NCI-H345 treated with DMSO at 0.1 percent for 48 hours (cell line): ENCODE measurements at regions not wholly inside any gene's neighbourhood (a gene's known extent, or its start where the extent isn't known, plus 50 kb on each side); places are given as distances from the start of the nearest gene placed in this dataset.
"Not testable (repeated sequence)": the region's sequence is repeated elsewhere in the genome, so short reads cannot be mapped to it uniquely, and the experiment has no call there.

ENCODE experiments used
- DNase-seq: peaks from one replicate; lab custom pipeline; 2025; ENCODE audit not compliant: unreplicated experiment; lab: John Stamatoyannopoulos, UW

DNA sequence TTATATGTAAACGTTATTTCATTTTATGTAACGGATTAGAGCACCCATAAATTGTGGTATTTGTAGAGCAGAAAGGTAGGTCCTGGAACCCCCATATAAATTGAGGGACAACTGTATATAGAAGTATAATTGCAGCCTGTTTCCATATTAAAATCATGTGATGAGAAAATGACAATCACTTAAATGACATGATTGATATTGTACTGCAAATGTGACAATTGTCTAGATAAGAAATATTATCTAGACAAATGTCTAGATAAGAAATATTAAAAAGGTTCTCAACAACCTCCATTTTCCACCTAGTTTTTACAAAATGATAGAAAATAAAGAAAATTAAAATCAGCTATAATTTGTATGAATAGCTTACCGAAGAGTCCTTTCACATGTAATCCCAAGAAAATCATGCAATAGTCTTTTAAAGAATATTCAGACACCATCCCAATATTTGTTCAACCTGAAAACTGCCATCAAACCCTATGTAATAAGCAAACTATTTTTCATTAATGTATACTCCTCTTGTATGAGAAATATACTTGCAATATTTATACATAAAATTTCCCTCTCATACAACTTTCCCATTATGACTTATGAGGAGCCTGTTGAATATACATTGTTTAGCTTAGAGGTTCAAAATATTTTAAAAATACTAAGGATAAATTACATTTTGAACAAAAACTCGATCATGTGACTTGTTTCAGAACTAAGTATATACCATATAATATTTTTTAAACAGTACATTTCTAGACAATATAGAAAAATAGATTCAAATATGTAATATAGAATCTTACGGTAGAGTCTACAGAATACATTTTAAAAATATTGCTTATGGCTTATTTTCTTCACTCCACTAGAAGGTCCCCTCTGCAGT is 153.2 kb downstream of the CRPPA start:
- DNase-seq = no peak

DNA sequence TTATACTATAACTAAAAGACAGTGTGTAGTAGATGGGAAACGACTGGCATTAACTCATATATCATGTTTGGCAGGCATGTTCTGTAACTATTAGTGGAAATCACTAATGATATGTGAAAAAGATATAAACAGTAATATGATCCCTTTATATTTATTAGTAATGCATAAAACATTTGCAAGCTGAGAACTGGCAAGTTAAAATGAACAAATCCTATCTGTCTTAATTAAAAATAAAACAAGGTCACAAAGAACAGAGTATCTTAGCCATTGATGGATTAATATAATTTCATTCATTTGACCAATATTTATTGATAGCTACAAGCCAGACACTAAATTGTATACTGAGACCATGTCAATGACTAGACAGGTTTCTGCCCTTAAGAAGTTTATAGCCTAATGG is 154.5 kb downstream of the CRPPA start:
- no peak for DNase-seq

DNA sequence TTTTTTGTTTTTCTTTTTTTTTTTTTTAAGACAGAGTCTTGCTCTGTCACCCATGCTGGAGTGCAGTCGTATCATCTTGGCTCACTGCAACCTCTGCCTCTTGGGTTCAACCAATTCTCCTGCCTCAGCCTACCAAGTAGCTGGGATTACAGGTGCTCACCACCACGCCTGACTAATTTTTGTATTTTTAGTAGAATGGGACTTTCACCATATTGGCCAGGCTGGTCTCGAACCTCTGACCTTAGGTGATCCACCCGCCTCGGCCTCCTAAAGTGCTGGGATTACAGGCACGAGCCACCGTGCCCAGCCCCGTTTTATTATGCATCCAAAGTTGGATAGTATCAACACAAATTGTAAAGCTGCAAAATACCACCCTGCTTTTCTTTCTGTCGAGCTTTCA is 154.9 kb downstream of the CRPPA start:
- DNase-seq = not testable (repeated sequence)

DNA sequence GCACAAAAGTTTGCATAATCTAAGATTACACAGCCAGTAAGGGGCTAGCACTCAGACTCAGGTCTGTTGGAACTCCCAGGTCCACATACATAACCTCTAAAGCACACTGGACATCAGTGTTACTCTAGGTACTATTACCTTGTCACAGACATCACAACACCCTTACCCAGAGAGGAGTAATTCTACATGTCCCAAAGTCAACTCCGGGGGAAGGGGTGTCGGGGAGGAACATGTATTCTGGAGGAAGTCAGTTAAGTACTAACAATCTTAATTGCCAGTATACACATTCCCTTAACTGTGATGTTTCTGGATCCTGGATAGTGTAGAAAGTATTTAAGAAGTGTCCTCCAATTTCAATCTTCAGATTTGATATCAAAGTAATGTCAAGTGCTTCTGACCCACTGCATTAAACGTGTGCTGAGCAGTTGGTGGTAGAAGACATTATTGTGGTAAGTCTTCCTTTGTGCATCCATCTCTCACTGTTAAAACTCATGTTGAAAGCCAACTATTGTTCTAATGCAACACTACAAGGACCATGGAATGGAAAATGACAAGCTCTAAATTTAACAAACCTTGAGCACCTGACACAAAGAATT is 155.4 kb downstream of the CRPPA start:
- DNase-seq = no peak

DNA sequence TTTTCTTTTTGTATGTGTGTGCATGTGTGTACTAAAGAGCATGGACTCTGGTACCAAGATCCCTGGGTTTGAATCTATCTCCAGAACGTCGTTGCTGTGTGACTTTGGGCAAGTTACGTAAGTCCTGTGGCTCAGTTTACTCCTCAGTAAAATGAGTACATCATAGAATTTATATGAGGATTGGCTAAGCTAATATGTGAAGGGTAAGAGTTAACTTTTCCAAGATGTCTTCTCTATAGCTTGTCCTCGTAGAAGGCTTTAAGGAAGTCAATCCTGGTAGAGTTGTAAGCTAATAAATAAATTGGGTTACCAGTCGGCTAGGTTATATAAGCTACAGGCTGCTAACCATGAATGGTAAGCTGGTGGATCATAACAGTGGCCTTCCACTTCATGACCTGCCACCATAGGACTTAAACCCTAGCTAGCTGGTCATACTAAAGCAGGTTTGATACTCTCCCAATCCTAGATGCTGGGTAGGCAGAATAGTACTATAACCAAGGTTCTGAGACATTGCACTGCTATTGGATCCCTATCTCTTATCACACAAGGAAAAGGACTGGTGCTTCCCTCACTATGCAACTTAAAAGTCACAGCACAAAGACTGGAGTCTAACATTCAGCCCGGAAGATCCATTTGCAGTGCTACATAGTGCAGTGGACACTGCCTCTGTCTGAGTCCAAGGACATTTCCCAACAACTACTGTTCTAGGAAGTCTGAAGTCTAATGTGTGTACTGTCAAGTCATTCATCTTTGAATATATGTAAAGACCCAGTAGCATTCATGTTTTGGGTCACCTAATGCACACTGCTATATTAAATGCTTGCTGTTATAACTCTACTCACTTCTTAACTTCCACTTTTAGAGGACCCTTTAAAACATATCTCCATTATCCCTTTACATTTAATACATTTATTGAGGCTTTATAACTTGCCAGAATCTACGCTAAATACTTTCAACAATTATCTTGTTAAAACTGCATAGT is 156.2 kb downstream of the CRPPA start:
- no peak for DNase-seq

DNA sequence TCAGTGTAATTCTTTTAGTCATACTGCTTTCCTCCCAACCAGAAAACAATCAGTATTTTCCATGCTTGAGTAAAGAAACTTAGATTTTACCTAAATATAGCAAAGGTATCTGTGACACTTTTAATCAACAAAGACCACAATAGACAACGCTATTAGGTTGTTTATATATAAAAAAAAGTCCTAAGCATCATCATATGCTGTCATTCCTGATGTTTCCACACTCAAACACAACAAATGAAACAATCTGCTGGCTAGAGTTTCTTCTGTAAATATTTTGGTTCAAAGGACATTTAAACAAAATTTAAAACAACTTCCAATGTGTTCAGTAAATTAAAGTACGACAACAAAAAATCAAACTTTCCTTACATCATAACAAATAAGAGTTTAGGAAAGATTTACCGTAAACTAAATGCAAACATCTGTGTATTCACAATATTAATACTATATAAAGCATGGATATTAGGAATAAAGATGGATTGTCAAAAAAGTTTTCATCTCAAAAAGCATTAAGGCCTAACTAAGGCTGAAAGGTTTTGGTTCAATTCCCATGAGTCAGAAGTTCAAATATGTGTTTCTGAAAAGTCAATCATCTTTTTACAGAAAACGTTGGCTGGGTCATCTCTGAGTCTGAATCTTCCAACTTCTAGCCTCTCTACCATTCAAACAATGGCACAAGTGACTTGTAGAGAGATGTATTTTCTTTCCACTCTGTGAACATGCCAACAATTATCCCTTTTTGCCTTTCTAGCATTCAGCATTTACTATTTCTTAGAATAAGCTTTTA is 157.1 kb downstream of the CRPPA start:
- DNase-seq = no peak

DNA sequence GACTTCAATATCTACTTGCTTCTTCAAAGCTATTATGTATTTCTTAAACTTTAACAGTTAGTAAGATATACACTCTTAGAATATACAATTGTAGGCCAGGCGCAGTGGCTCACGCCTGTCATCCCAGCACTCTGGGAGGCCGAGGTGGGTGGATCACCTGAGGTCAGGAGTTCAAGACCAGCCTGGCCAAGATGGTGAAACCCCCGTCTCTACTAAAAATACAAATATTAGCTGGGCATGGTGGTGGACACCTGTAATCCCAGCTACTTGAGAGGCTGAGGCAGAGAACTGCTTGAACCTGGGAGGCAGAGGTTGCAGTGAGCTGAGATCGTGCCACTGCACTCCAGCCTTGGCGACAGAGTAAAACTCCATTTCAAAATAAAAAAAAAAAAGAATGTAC is 158.0 kb downstream of the CRPPA start:
- DNase-seq = not testable (repeated sequence)

DNA sequence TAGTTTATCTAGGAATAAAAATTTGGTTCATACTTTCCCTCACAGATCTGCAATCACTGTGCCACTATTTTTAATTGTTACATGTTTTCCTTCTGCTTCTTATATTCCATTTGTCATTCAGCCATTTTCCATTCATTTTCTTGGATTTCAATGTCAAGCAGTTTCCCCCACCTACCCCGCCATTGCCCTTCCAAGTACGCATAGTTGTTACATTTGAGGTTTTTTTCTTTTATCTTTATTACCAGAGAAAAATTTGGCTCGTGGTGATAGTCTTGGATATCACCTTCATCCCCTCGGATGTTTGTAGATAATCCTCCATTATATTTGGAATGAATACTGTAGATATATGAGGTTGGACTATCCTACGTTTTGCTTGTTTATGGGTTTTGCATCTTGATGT is 159.7 kb downstream of the CRPPA start:
- DNase-seq = no peak

DNA sequence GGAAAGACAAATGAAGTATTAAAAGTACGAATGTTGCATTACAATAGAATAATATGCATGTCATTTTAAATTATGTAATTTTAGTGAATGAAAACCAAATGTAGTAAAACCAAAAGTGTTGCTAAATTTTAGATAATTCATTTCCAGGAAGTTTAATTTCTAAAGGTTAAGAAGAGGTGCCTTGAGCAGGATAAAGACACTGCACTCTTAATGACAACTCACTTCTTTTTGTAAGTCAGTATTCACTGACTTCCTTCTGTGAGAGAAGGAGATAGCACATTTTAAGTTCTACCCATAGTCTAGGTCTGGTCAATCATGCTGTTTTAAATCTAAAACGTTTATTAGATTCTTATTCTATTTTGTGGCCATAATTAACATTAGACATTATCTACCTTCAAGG is 160.2 kb downstream of the CRPPA start:
- DNase-seq = no peak

DNA sequence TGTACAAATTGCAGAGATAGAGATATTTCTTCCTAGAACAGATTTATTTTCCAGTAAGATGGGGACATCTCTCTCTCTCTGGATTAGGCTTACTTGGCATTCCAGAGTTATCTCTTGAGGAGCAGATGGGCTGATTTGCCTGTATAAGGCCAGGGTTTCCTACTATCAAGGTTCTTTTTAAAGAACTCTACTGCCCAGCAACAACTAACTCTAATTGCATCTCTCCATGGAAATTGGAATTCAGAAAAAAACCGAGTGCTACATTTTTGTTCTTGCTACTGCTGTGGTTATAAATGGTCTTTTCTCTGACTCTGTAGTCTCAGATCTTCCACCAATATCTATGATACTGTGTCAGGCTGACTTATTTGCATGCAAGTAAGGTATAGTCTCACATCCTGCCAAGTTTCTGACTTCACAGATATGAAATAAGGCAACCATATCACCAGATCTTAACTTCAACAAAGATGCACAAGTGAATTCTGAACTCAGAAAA is 161.1 kb downstream of the CRPPA start:
- DNase-seq = no peak

DNA sequence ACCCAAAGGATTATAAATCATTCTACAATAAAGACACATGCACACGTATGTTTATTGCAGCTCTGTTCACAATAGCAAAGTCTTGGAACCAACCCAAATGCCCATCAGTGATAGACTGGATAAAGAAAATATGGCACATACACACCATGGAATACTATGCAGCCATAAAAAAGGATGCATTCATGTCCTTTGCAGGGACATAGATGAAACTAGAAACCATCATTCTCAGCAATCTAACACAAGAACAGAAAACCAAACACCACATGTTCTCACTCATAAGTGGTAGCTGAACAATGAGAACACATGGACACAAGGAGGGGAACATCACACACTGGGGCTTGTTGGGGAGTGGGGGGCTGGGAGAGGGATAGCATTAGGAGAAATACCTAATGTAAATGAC is 164.9 kb downstream of the CRPPA start:
- DNase-seq = not testable (repeated sequence)

DNA sequence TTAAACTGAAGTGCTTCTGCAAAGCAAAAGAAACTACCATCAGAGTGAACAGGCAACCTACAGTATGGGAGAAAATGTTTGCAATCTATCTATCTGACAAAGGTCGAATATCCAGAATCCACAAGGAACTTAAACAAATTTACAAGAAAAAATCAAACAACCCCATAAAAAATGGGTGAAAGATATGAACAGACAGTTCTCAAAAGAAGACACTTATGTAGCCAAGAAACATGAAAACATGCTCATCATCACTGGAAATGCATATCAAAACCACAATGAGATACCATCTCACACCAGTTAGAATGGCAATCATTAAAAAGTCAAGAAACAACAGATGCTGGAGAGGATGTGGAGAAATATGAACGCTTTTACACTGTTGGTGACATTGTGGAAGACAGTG is 165.4 kb downstream of the CRPPA start:
- not testable (repeated sequence) for DNase-seq

DNA sequence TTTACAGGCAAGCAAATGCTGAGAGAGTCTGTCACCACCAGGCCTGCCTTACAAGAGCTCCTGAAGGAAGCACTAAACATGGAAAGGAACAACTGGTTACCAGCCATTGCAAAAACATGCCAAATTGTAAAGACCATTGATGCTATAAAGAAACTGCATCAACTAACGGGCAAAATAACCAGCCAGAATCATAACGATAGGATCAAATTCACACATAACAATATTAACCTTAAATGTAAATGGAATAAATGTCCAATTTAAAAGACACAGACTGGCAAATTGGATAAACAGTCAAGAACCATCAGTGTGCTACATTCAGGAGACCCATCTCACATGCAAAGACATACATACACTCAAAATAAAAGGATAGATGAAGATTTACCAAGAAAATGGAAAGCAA is 170.7 kb downstream of the CRPPA start:
- not testable (repeated sequence) for DNase-seq

DNA sequence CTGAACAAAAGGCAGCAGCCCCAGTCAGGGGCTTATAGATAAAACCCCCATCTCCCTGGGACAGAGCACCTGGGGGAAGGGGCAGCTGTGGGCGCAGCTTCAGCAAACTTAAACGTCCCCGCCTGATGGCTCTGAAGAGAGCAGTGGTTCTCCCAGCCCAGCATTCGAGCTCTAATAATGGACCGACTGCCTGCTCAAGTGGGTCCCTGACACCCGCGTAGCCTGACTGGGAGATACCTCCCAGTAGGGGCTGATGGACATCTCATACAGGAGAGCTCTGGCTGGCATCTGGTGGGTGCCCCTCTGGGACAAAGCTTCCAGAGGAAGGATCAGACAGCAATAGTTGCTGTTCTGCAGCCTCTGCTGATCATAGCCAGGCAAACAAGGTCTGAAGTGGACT is 172.1 kb downstream of the CRPPA start:
- not testable (repeated sequence) for DNase-seq

DNA sequence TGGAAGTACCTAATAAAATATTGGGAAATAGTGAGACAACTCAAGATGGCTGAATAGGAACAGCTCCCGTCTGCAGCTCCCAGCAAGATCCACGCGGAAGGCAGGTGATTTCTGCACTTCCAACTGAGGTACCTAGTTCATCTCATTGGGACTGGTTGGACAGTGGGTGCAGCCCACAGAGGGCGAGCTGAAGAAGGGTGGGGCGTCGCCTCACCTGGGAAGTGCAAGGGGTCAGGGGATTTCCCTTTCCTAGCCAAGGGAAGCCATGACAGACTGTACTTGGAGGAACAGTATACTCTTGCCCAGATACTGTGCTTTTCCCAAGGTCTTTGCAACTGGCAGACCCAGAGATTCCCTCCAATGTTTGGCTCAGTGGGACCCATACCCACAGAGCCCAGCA is 172.8 kb downstream of the CRPPA start:
- not testable (repeated sequence) for DNase-seq

DNA sequence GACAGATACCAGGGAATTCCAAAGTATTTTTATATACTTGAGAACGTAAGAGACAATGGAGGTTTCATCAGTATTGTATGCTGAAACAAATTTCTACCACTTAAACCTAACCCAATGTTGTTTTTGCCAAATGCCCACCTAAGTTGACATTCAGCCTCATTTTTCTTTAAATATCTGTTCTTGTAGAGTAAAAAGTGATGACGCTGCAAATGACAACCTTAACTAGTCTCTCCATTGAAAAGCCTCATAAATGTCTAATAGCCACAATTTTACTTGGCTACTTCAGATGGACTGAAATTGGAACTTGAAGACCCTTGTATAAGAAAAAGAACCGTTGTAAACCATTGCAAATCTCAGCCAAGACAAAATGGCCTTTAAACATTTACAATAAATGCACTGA is 176.9 kb downstream of the CRPPA start:
- DNase-seq = no peak

DNA sequence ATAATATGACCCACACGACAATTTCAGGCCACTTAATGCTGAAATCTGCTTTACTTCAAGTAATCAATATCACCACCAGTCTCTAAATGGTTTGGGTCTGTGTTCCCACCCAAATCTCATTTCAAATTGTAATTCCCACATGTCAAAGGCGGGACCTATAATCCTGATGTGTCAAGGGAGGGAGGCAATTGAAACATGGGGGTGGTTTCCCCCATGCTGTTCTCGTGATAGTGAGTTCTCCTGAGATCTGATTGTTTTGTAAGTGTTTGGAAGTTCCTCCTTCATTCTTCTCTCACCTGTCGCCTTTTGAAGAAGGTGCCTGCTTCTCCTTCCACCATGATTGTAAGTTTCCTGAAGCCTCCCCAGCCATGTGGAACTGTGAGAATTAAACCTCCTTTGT is 178.4 kb downstream of the CRPPA start:
- no peak for DNase-seq

DNA sequence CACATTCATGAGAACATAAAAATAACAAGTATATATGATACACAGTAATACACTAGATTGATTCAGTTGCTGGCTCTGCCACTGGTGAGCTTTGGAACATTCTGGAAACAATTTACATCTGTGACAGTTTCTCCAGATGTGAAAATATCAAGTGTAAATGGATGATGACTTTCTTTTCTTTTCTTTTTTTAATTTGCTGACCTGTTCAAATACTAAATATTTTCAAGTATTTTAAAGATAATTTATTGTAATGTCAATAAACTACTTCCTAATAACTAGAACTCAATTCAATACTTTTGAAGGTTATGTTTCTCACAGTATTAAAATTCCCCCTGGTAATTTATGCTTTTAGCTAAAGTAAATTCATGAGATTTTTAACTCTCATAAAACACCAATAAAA is 180.3 kb downstream of the CRPPA start:
- DNase-seq = no peak

DNA sequence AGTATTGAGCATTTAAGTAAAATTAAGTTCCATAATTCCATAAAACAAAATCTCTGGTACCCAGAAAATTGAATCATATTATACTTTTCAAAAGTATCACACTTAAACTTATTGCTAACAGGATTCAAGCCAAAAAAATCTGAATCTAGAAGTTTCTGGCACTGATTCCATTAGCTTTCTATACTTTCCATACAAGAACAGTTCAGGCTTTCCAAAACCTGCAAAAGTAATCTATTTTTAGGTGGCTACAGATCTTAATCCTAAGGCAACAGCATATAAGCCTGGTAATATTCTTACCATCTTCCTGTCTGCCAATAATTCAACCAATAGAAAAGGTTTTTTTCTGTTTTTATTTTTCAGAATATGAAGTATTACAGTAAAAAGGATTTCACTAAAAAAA is 185.0 kb downstream of the CRPPA start:
- DNase-seq = no peak
